HAP-1 (cell line): ENCODE measurements at regions not wholly inside any gene's neighbourhood (a gene's known extent, or its start where the extent isn't known, plus 50 kb on each side); places are given as distances from the start of the nearest gene placed in this dataset.

Source experiments
- DNase-seq, 2 experiments: peaks; one replicate each; pipeline ENCODE4 v3.0.0-alpha.2; 2016 to 2020; ENCODE audit warnings: low spot score in 2 of 2
- H3K27me3 ChIP-seq: fragments of 250-450 bp; sonication (Bioruptor Pico); 2 replicates; pipeline ENCODE4 v1.5.1; 2020; ENCODE audit warnings: low read depth, mild to moderate bottlenecking, moderate library complexity
- H3K36me3 ChIP-seq: fragments of 250-450 bp; sonication (Bioruptor Pico); replicated peaks from 2 replicates; pipeline ENCODE4 v1.5.1; 2020; ENCODE audit warnings: mild to moderate bottlenecking
- H3K4me1 ChIP-seq: fragments of 250-450 bp; sonication (Bioruptor Pico); 2 replicates; pipeline ENCODE4 v1.5.1; 2020; ENCODE audit warnings: mild to moderate bottlenecking
- H3K4me3 ChIP-seq: fragments of 250-450 bp; sonication (Bioruptor Pico); 2 replicates; pipeline ENCODE4 v1.5.1; 2020; ENCODE audit warnings: mild to moderate bottlenecking, moderate library complexity
- H3K9me3 ChIP-seq: fragments of 250-450 bp; sonication (Bioruptor Pico); 2 replicates; pipeline ENCODE4 v1.5.1; 2020; ENCODE audit warnings: mild to moderate bottlenecking, moderate library complexity
- in situ Hi-C: fragments of 300-500 bp; cut with MboI; formaldehyde crosslinking; loops from 3 replicates; pipeline ENCODE4 v1.14.3; 2020; ENCODE audit warnings: low sequenced_read_pairs, inconsistent platforms, mixed read lengths

- Histone ChIP-seq H3K36me3 (no peaks in the 10 kb centered on the region), H3K4me3 (no peak overlapping the region), H3K9me3 (no peaks in the 10 kb centered on the region), H3K27me3 (no peaks in the 10 kb centered on the region), H3K4me1 (no peaks in the 10 kb centered on the region)
- in situ Hi-C loops, result no loop called here
- no peak for DNase-seq
Measured at GRCh38 chr2:6578416-6578815, 287.3 kb downstream of the CMPK2 start.

GRCh38 chr2:6579281-6579680, 286.4 kb downstream of the CMPK2 start:
- Histone ChIP-seq H3K9me3 (no peaks in the 10 kb centered on the region), H3K27me3 (no peaks in the 10 kb centered on the region), H3K4me1 (no peaks in the 10 kb centered on the region), H3K4me3 (no peak overlapping the region), H3K36me3 (no peaks in the 10 kb centered on the region)
- in situ Hi-C loops, result no loop called here
- DNase-seq, result no peak

GRCh38 chr2:6580982-6581381, 284.7 kb downstream of the CMPK2 start:
- H3K4me1 ChIP-seq, result no peaks in the 10 kb centered on the region
- no peak for DNase-seq
- in situ Hi-C loops, result no loop called here
- no peak overlapping the region for H3K4me3 ChIP-seq
- H3K9me3 ChIP-seq, result no peaks in the 10 kb centered on the region
- H3K36me3 ChIP-seq, result no peaks in the 10 kb centered on the region
- H3K27me3 ChIP-seq, result no peaks in the 10 kb centered on the region

- no peak for DNase-seq
- Histone ChIP-seq H3K4me3 (no peak overlapping the region), H3K36me3 (no peaks in the 10 kb centered on the region), H3K4me1 (no peaks in the 10 kb centered on the region), H3K27me3 (no peaks in the 10 kb centered on the region), H3K9me3 (no peaks in the 10 kb centered on the region)
- in situ Hi-C loops, result no loop called here
Measured at GRCh38 chr2:6589150-6589549, 276.6 kb downstream of the CMPK2 start.

GRCh38 chr2:6590442-6590841, 275.3 kb downstream of the CMPK2 start:
- H3K4me3 ChIP-seq, result no peak overlapping the region
- DNase-seq, result no peak
- no peaks in the 10 kb centered on the region for H3K9me3 ChIP-seq
- in situ Hi-C loops, result no loop called here
- H3K4me1 ChIP-seq, result no peaks in the 10 kb centered on the region
- H3K27me3 ChIP-seq, result no peaks in the 10 kb centered on the region
- H3K36me3 ChIP-seq, result no peaks in the 10 kb centered on the region

- Histone ChIP-seq H3K27me3 (no peaks in the 10 kb centered on the region), H3K4me3 (no peak overlapping the region), H3K9me3 (no peaks in the 10 kb centered on the region), H3K36me3 (no peaks in the 10 kb centered on the region), H3K4me1 (no peaks in the 10 kb centered on the region)
- no peak for DNase-seq
- in situ Hi-C loops, result no loop called here
Measured at GRCh38 chr2:6602471-6602870, 263.2 kb downstream of the CMPK2 start.

- in situ Hi-C loops, result no loop called here
- no peaks in the 10 kb centered on the region for H3K27me3 ChIP-seq
- no peaks in the 10 kb centered on the region for H3K4me1 ChIP-seq
- no peak for DNase-seq
- H3K9me3 ChIP-seq, result no peaks in the 10 kb centered on the region
- no peak overlapping the region for H3K4me3 ChIP-seq
- no peaks in the 10 kb centered on the region for H3K36me3 ChIP-seq
Measured at GRCh38 chr2:6605836-6606505, 259.7 kb downstream of the CMPK2 start.

- Histone ChIP-seq H3K9me3 (no peaks in the 10 kb centered on the region), H3K27me3 (no peaks in the 10 kb centered on the region), H3K4me1 (no peaks in the 10 kb centered on the region), H3K36me3 (no peaks in the 10 kb centered on the region), H3K4me3 (no peak overlapping the region)
- DNase-seq, result no peak
- in situ Hi-C loops, result no loop called here
Measured at GRCh38 chr2:6617794-6618193, 247.9 kb downstream of the CMPK2 start.

- Histone ChIP-seq H3K27me3 (no peaks in the 10 kb centered on the region), H3K4me1 (no peaks in the 10 kb centered on the region), H3K4me3 (no peak overlapping the region), H3K9me3 (no peaks in the 10 kb centered on the region), H3K36me3 (no peaks in the 10 kb centered on the region)
- in situ Hi-C loops, result no loop called here
- no peak for DNase-seq
Measured at GRCh38 chr2:6618201-6618600, 247.5 kb downstream of the CMPK2 start.

GRCh38 chr2:6623746-6624145, 242.0 kb downstream of the CMPK2 start:
- Histone ChIP-seq H3K4me1 (no peaks in the 10 kb centered on the region), H3K4me3 (no peak overlapping the region), H3K36me3 (no peaks in the 10 kb centered on the region), H3K27me3 (no peaks in the 10 kb centered on the region), H3K9me3 (no peaks in the 10 kb centered on the region)
- DNase-seq, result no peak
- in situ Hi-C loops, result no loop called here

GRCh38 chr2:6626401-6627012, 239.2 kb downstream of the CMPK2 start:
- DNase-seq, result no peak
- Histone ChIP-seq H3K27me3 (no peaks in the 10 kb centered on the region), H3K36me3 (no peaks in the 10 kb centered on the region), H3K4me3 (no peak overlapping the region), H3K4me1 (no peaks in the 10 kb centered on the region), H3K9me3 (no peaks in the 10 kb centered on the region; the same call in 1 of the 2 replicates)
- in situ Hi-C loops, result no loop called here

- Histone ChIP-seq H3K36me3 (no peaks in the 10 kb centered on the region), H3K4me1 (no peaks in the 10 kb centered on the region), H3K27me3 (no peaks in the 10 kb centered on the region), H3K9me3 (no peaks in the 10 kb centered on the region; the same call in 1 of the 2 replicates), H3K4me3 (no peak overlapping the region)
- in situ Hi-C loops, result no loop called here
- no peak for DNase-seq
Measured at GRCh38 chr2:6627316-6627715, 238.4 kb downstream of the CMPK2 start.

GRCh38 chr2:6630209-6630608, 235.5 kb downstream of the CMPK2 start:
- in situ Hi-C loops, result no loop called here
- Histone ChIP-seq H3K36me3 (no peaks in the 10 kb centered on the region), H3K9me3 (no peaks in the 10 kb centered on the region; the same call in 1 of the 2 replicates)

GRCh38 chr2:6635296-6635695, 230.4 kb downstream of the CMPK2 start:
- H3K4me1 ChIP-seq, result no peaks in the 10 kb centered on the region
- no peaks in the 10 kb centered on the region for H3K27me3 ChIP-seq
- in situ Hi-C loops, result no loop called here
- H3K9me3 ChIP-seq, result no peaks in the 10 kb centered on the region; the same call in 1 of the 2 replicates
- no peaks in the 10 kb centered on the region for H3K36me3 ChIP-seq
- H3K4me3 ChIP-seq, result no peak overlapping the region
- DNase-seq, result no peak

More at GRCh38 chr2:6630209-6630608, 235.5 kb downstream of the CMPK2 start:
- H3K4me1 ChIP-seq, result no peaks in the 10 kb centered on the region
- no peak for DNase-seq
- H3K4me3 ChIP-seq, result no peak overlapping the region
- H3K27me3 ChIP-seq, result no peaks in the 10 kb centered on the region
